GM18870 (cell line): ENCODE measurements at regions not wholly inside any gene's neighbourhood (a gene's known extent, or its start where the extent isn't known, plus 50 kb on each side); places are given as distances from the start of the nearest gene placed in this dataset.
"Not testable (repeated sequence)": the region's sequence is repeated elsewhere in the genome, so short reads cannot be mapped to it uniquely, and the experiment has no call there.

Experiments used
- ATAC-seq: cut with Tn5 transposase; IDR thresholded peaks from one replicate; pipeline ENCODE4 v1.9.1; 2021; ENCODE audit warnings: moderate library complexity; ENCODE audit not compliant: unreplicated experiment

DNA sequence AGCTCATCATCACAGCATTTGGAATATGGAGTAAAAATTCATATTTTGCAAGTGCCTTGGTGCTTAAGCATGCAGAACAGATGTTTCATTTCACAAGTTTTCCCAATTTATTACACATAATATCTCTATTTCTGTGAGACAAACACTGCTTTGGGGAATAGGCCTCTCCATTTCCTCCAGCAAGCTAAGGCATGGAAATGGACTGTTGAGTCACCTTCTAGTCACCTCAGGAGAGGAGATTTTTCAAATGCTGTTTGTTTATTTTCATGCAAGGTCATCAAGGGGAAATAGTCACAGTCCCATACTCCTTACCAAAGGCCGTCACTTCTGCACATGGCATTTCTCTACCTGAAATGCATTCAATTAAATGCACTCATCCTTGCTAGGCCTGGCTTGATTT lies 57.4 kb upstream of the NUTM2D start:
- not testable (repeated sequence) for ATAC-seq

DNA sequence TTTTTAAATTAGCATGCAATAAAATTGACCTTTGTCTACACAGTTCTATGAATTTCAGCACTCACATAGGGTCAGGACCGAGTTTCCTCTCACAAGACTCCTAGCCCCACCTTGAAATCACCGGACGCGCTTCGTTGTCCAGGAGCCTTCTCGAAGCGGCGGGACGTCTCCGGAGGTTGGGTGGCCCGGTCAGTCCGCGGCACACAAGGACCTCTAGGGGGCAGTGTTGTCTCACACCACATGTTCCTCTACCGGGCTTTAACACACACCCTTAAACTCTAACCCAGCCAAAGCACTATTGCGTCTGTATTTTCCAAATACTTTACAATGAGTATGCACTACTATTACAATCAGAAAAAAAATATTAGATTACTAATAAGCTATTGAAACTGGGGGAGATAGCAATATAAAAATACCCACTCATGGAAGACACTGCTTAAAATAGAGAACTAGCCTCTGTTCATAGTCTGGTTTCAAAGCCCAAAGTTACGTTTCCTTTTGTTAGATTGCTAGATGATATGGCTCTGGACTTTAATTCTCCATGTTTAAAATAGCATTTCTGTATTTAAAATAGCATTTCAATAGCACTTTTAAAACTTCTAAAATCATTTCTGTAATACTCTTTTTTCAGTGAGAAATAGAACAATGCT lies 56.0 kb upstream of the NUTM2D start:
- peak; percentile 88 for ATAC-seq

DNA sequence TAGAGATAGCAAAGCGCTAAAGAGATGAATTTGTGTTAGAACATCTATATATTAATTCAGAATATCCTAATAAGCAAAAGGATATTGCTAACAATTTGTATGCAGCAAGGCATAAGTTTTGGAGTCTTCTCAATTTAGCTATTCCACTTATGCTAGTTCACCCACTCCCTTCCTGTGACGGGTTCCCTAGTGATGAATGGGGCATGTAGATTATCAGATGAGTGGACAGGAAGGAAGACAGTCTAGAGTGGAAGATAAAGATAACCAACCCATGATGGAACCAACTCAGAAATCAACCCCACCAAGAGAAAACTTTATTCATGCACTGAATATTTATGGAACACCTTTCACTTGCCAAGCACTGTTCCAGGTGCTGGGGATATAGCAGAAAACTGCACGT lies 55.4 kb upstream of the NUTM2D start:
- ATAC-seq: not testable (repeated sequence)

- not testable (repeated sequence) for ATAC-seq
Measured at GRCh38 chr10:87303707-87304106, 53.8 kb upstream of the NUTM2D start.

DNA sequence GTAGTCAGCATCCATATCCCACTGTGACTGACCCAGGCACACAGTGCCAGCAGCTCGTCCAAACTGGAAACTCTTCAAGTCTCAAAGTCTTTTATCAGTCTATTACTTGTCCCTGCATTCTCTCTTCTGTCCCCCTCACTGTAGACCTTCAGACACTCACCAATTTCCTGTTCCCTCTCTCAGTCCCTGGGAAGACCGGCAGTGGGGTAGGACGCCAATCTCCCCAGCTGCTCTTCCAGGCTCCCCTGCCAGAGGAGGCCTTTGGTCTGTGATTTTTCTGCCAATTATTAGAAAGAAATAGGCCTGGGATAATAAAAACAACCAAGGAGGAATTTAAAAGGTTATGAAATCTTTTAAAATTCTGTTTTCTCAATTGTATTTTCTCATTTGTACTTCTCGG lies 50.9 kb upstream of the NUTM2D start:
- not testable (repeated sequence) for ATAC-seq
